ENCODE measurements at regions not wholly inside any gene's neighbourhood (a gene's known extent, or its start where the extent isn't known, plus 50 kb on each side); places are given as distances from the start of the nearest gene placed in this dataset.

- no peak overlapping the region for H2BK15ac ChIP-seq (ENCODE audit: low read length)
- H3K18ac ChIP-seq (ENCODE audit: extremely low read depth, low read length) = no peak overlapping the region
- TF ChIP-seq JUND (IDR thresholded peaks at IDR 0.05; ENCODE audit: low read length) (no peak), TAF7 (optimal IDR thresholded peaks at IDR 0.05; ENCODE audit: borderline replicate concordance, low read depth, low read length) (no peak), SIX5 (IDR thresholded peaks at IDR 0.05; ENCODE audit: low read depth, low read length) (no peak), HDAC2 (IDR thresholded peaks at IDR 0.05; ENCODE audit: borderline replicate concordance in 1 of 2, low read depth in 2 of 2, low read length in 2 of 2) (no peak), YY1 (IDR thresholded peaks at IDR 0.05; ENCODE audit: low read depth, low read length) (no peak), BRCA1 (IDR thresholded peaks at IDR 0.05; ENCODE audit: low read depth, low read length) (no peak), CHD1 (IDR thresholded peaks at IDR 0.05; ENCODE audit: low read depth, low read length) (no peak), JUN (IDR thresholded peaks at IDR 0.05; ENCODE audit: low read depth, low read length) (no peak)
- H3K36me3 ChIP-seq (ENCODE audit: control insufficient read depth in 2 of 4, insufficient read depth in 4 of 4, low read length in 3 of 4) = no peaks in the 10 kb centered on the region
- H3K9me3 ChIP-seq (ENCODE audit: insufficient read depth in 2 of 2, low read depth in 1 of 2, low read length in 1 of 2) = no peaks in the 10 kb centered on the region
- WGBS, 2 experiments (ENCODE audit: extremely low coverage in 1 of 2, insufficient coverage in 1 of 2, insufficient read length in 1 of 2, insufficient replicate concordance in 2 of 2, low coverage in 1 of 2, low lambda C conversion rate in 2 of 2, missing lambda C conversion rate in 1 of 2) = 94% methylated on average over 7 of the region's 7 CpGs; no CpG with 5 or more reads in 1 of the 2 experiments
- no peak overlapping the region for H2AFZ ChIP-seq (ENCODE audit: low read length)
- H3K79me2 ChIP-seq (ENCODE audit: control insufficient read depth in 1 of 2, insufficient read depth in 2 of 2, low read length in 2 of 2) = no peaks in the 10 kb centered on the region
- H3K14ac ChIP-seq (ENCODE audit: insufficient read length) = no peak overlapping the region
- POLR2A ChIA-PET (ENCODE audit: partially characterized antibody) = no interaction called here
- no peak overlapping the region for H3K56ac ChIP-seq (replicated peaks; ENCODE audit: insufficient read length, low read depth, low read length)
- H3K9ac ChIP-seq (replicated peaks in 1 of 4; ENCODE audit: extremely low read depth in 1 of 4, low read depth in 3 of 4, low read length in 3 of 4) = no peak overlapping the region
- H4K8ac ChIP-seq (ENCODE audit: extremely low read depth, insufficient read depth, low read length) = no peak overlapping the region
- no peak overlapping the region for H2BK5ac ChIP-seq (ENCODE audit: low read depth, low read length)
- FAIRE-seq (no peak), DNase-seq (ENCODE audit: low read depth in 1 of 2, low spot score in 2 of 2) (no peak)
- no peak overlapping the region for H2AK5ac ChIP-seq (ENCODE audit: low read depth, low read length)
- H2BK12ac ChIP-seq (ENCODE audit: low read depth, low read length) = no peak overlapping the region
- H3K27ac ChIP-seq (ENCODE audit: low read depth, low read length) = no peak overlapping the region
- H4K5ac ChIP-seq (ENCODE audit: insufficient read length, low read depth, low read length) = no peak overlapping the region
- no peaks in the 10 kb centered on the region for H3K23me2 ChIP-seq (ENCODE audit: low read depth, low read length)
- no peak overlapping the region for H3K4me2 ChIP-seq (ENCODE audit: insufficient read depth in 1 of 2, low read depth in 2 of 2, low read length in 2 of 2)
- no peak overlapping the region for H2BK20ac ChIP-seq (ENCODE audit: low read length)
- CTCF ChIA-PET (ENCODE audit: partially characterized antibody) = interaction anchor here (0.7 to 1.8 kb wide), 2 partner anchors 11 to 573 kb away, joined by 3 to 4 read pairs; no protein-coding TSS in a partner anchor
- H3K4me3 ChIP-seq (ENCODE audit: extremely low read depth in 1 of 4, insufficient read depth in 2 of 4, low read depth in 3 of 4, low read length in 4 of 4) = no peak overlapping the region
- no peaks in the 10 kb centered on the region for H3K4me1 ChIP-seq (replicated peaks in 1 of 4; ENCODE audit: control insufficient read depth in 3 of 4, insufficient read depth in 4 of 4, low read length in 3 of 4)
- H3K4ac ChIP-seq (replicated peaks; ENCODE audit: insufficient read length, low read depth, low read length) = no peak overlapping the region
- no peaks in the 10 kb centered on the region for H4K20me1 ChIP-seq (replicated peaks in 1 of 2; ENCODE audit: control insufficient read depth in 1 of 2, insufficient read depth in 2 of 2, low read length in 2 of 2)
- no peak overlapping the region for H2BK120ac ChIP-seq (replicated peaks; ENCODE audit: low read depth, low read length)
- no peaks in the 10 kb centered on the region for H3K27me3 ChIP-seq (replicated peaks in 1 of 4; ENCODE audit: control insufficient read depth in 3 of 4, extremely low read depth in 1 of 4, insufficient read depth in 3 of 4, low read length in 3 of 4)
- no peak overlapping the region for H3K23ac ChIP-seq (ENCODE audit: insufficient read length)
- H3K79me1 ChIP-seq (ENCODE audit: low read depth, low read length) = no peaks in the 10 kb centered on the region
- no peak overlapping the region for H4K91ac ChIP-seq (replicated peaks; ENCODE audit: insufficient read length, low read length)
Measured at GRCh38 chr6:91164105-91164504, 577.2 kb upstream of the MAP3K7 start.

All from H1 (cell line).